GM23338 (cell line): ENCODE measurements at regions not wholly inside any gene's neighbourhood (a gene's known extent, or its start where the extent isn't known, plus 50 kb on each side); places are given as distances from the start of the nearest gene placed in this dataset.

Experiments used
- CREB1 ChIP-seq: fragments of 250-450 bp; sonication (Bioruptor Pico); IDR thresholded peaks from 2 replicates; pipeline ENCODE4 v1.5.0; 2020; ENCODE audit warnings: low read depth, mild to moderate bottlenecking, moderate library complexity
- EZH2 ChIP-seq: fragments of 200-600 bp; sonication (generic); IDR thresholded peaks from one replicate; pipeline ENCODE4 v1.8.0; 2017; ENCODE audit warnings: antibody characterized with exemption, mild to moderate bottlenecking, low read depth; ENCODE audit not compliant: unreplicated experiment
- EZH2phosphoT487 ChIP-seq: fragments of 200-600 bp; sonication (generic); IDR thresholded peaks from one replicate; pipeline ENCODE4 v1.8.1; 2018; ENCODE audit warnings: antibody characterized with exemption; ENCODE audit not compliant: unreplicated experiment
- JUNB ChIP-seq: IDR thresholded peaks from one replicate; pipeline ENCODE4 v1.6.1; 2016; ENCODE audit warnings: antibody characterized with exemption; ENCODE audit not compliant: unreplicated experiment
- POLR2AphosphoS5 ChIP-seq: IDR thresholded peaks from 2 replicates; pipeline ENCODE4 v1.6.1; 2016; ENCODE audit warnings: antibody characterized with exemption, low read depth
- ZNF114 ChIP-seq: fragments of 250-450 bp; sonication (Bioruptor Pico); IDR thresholded peaks from 2 replicates; pipeline ENCODE4 v1.5.0; 2020; ENCODE audit warnings: mild to moderate bottlenecking, moderate library complexity
- ZNF331 ChIP-seq: fragments of 250-450 bp; sonication (Bioruptor Pico); IDR thresholded peaks from 2 replicates; pipeline ENCODE4 v1.5.0; 2020; ENCODE audit warnings: low read depth, mild to moderate bottlenecking, moderate library complexity
- TF ChIP-seq, protein P1 (sequence below), 2 experiments: fragments of 200-600 bp in 1 of 2; sonication (generic) in 1 of 2; conservative IDR thresholded peaks; 2 replicates each; pipeline versions ENCODE4 v1.5.1 to v1.6.1; 2016 to 2017; ENCODE audit warnings: antibody characterized with exemption in 2 of 2, low read depth in 2 of 2, mild to moderate bottlenecking in 2 of 2, moderate library complexity in 1 of 2
- TF ChIP-seq, protein P2 (sequence below): fragments of 250-450 bp; sonication (Bioruptor Pico); IDR thresholded peaks from 2 replicates; pipeline ENCODE4 v1.5.0; 2020; ENCODE audit warnings: mild to moderate bottlenecking, moderate library complexity
- TF ChIP-seq, protein P3 (sequence below): IDR thresholded peaks from one replicate; pipeline ENCODE4 v1.6.1; 2018; ENCODE audit warnings: antibody characterized with exemption; ENCODE audit not compliant: unreplicated experiment

DNA sequence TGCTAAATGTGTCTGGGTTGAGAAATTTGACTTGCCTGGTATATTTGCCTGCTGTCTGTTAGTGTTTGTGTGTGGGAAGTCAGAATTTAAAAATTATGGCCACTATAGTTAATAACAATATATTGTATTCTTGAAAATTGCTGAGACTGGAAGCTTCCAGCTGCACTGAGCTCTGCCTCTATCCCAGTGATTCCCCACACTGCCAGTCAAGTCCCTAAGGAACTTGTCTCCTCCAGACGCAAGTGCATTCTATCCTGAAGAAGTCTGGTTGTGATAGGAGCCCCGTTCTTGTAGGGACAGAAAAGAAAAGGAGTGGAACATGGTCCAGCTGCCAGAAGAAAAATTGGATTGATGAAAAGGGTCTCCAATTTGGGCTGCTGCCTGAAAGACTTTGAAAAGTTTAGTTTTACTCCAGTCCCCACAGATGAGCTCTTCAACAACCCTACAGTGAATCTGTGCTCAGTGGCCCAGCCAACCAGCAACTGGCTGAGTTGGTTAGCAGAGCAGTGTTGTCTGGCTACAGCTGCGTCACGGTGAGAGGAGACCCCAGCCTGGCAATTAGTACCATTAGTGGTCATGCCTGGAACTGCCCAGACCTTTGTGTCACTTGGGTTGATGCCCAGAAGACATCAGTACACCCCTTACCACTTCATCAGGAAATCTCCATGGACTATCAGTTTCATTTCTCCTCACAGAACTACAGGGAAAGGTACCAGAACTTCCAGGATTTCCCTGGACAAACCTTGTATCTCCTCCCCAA lies 183.1 kb upstream of the MCHR2 start:
- TF ChIP-seq EZH2: no peak
- no peak for TF ChIP-seq POLR2AphosphoS5
- TF ChIP-seq, protein P1, sequence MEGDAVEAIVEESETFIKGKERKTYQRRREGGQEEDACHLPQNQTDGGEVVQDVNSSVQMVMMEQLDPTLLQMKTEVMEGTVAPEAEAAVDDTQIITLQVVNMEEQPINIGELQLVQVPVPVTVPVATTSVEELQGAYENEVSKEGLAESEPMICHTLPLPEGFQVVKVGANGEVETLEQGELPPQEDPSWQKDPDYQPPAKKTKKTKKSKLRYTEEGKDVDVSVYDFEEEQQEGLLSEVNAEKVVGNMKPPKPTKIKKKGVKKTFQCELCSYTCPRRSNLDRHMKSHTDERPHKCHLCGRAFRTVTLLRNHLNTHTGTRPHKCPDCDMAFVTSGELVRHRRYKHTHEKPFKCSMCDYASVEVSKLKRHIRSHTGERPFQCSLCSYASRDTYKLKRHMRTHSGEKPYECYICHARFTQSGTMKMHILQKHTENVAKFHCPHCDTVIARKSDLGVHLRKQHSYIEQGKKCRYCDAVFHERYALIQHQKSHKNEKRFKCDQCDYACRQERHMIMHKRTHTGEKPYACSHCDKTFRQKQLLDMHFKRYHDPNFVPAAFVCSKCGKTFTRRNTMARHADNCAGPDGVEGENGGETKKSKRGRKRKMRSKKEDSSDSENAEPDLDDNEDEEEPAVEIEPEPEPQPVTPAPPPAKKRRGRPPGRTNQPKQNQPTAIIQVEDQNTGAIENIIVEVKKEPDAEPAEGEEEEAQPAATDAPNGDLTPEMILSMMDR (conservative IDR thresholded peaks at IDR 0.05; ENCODE audit: low read depth in 2 of 2): no peak
- TF ChIP-seq, protein P2, sequence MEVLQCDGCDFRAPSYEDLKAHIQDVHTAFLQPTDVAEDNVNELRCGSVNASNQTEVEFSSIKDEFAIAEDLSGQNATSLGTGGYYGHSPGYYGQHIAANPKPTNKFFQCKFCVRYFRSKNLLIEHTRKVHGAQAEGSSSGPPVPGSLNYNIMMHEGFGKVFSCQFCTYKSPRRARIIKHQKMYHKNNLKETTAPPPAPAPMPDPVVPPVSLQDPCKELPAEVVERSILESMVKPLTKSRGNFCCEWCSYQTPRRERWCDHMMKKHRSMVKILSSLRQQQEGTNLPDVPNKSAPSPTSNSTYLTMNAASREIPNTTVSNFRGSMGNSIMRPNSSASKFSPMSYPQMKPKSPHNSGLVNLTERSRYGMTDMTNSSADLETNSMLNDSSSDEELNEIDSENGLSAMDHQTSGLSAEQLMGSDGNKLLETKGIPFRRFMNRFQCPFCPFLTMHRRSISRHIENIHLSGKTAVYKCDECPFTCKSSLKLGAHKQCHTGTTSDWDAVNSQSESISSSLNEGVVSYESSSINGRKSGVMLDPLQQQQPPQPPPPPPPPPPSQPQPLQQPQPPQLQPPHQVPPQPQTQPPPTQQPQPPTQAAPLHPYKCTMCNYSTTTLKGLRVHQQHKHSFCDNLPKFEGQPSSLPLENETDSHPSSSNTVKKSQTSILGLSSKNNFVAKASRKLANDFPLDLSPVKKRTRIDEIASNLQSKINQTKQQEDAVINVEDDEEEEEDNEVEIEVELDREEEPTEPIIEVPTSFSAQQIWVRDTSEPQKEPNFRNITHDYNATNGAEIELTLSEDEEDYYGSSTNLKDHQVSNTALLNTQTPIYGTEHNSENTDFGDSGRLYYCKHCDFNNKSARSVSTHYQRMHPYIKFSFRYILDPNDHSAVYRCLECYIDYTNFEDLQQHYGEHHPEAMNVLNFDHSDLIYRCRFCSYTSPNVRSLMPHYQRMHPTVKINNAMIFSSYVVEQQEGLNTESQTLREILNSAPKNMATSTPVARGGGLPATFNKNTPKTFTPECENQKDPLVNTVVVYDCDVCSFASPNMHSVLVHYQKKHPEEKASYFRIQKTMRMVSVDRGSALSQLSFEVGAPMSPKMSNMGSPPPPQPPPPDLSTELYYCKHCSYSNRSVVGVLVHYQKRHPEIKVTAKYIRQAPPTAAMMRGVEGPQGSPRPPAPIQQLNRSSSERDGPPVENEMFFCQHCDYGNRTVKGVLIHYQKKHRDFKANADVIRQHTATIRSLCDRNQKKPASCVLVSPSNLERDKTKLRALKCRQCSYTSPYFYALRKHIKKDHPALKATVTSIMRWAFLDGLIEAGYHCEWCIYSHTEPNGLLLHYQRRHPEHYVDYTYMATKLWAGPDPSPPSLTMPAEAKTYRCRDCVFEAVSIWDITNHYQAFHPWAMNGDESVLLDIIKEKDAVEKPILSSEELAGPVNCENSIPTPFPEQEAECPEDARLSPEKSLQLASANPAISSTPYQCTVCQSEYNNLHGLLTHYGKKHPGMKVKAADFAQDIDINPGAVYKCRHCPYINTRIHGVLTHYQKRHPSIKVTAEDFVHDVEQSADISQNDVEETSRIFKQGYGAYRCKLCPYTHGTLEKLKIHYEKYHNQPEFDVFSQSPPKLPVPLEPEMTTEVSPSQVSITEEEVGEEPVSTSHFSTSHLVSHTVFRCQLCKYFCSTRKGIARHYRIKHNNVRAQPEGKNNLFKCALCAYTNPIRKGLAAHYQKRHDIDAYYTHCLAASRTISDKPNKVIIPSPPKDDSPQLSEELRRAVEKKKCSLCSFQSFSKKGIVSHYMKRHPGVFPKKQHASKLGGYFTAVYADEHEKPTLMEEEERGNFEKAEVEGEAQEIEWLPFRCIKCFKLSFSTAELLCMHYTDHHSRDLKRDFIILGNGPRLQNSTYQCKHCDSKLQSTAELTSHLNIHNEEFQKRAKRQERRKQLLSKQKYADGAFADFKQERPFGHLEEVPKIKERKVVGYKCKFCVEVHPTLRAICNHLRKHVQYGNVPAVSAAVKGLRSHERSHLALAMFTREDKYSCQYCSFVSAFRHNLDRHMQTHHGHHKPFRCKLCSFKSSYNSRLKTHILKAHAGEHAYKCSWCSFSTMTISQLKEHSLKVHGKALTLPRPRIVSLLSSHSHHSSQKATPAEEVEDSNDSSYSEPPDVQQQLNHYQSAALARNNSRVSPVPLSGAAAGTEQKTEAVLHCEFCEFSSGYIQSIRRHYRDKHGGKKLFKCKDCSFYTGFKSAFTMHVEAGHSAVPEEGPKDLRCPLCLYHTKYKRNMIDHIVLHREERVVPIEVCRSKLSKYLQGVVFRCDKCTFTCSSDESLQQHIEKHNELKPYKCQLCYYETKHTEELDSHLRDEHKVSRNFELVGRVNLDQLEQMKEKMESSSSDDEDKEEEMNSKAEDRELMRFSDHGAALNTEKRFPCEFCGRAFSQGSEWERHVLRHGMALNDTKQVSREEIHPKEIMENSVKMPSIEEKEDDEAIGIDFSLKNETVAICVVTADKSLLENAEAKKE: no peak
- TF ChIP-seq, protein P3, sequence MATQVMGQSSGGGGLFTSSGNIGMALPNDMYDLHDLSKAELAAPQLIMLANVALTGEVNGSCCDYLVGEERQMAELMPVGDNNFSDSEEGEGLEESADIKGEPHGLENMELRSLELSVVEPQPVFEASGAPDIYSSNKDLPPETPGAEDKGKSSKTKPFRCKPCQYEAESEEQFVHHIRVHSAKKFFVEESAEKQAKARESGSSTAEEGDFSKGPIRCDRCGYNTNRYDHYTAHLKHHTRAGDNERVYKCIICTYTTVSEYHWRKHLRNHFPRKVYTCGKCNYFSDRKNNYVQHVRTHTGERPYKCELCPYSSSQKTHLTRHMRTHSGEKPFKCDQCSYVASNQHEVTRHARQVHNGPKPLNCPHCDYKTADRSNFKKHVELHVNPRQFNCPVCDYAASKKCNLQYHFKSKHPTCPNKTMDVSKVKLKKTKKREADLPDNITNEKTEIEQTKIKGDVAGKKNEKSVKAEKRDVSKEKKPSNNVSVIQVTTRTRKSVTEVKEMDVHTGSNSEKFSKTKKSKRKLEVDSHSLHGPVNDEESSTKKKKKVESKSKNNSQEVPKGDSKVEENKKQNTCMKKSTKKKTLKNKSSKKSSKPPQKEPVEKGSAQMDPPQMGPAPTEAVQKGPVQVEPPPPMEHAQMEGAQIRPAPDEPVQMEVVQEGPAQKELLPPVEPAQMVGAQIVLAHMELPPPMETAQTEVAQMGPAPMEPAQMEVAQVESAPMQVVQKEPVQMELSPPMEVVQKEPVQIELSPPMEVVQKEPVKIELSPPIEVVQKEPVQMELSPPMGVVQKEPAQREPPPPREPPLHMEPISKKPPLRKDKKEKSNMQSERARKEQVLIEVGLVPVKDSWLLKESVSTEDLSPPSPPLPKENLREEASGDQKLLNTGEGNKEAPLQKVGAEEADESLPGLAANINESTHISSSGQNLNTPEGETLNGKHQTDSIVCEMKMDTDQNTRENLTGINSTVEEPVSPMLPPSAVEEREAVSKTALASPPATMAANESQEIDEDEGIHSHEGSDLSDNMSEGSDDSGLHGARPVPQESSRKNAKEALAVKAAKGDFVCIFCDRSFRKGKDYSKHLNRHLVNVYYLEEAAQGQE: no peak
- no peak for TF ChIP-seq EZH2phosphoT487
- TF ChIP-seq ZNF114 (CRISPR knock-in tag): no peak
- TF ChIP-seq JUNB: no peak
- TF ChIP-seq ZNF331 (CRISPR knock-in tag): no peak
- TF ChIP-seq CREB1 (CRISPR knock-in tag): no peak
